Activated naive CD4-positive, alpha-beta T cell treated with anti-CD3 and anti-CD28 coated beads for 36 hours (primary cell): ENCODE measurements at regions not wholly inside any gene's neighbourhood (a gene's known extent, or its start where the extent isn't known, plus 50 kb on each side); places are given as distances from the start of the nearest gene placed in this dataset.

Source experiments
- CTCF ChIA-PET: fragments of 350-600 bp; sonication (Branson Sonifier 250); formaldehyde crosslinking; loops from one replicate; lab custom pipeline; 2021; ENCODE audit warnings: antibody characterized with exemption; lab: Charles Lee
- DNase-seq: peaks from one replicate; pipeline ENCODE4 v3.0.0-alpha.2; 2020
- H3K27ac Mint-ChIP-seq: one replicate; pipeline ENCODE4 v1.8.0; 2021; ENCODE audit warnings: mild to moderate bottlenecking, mixed read lengths
- H3K27me3 Mint-ChIP-seq: one replicate; pipeline ENCODE4 v1.8.0; 2021; ENCODE audit warnings: low read depth, mixed read lengths
- H3K36me3 Mint-ChIP-seq: one replicate; pipeline ENCODE4 v1.8.0; 2021; ENCODE audit warnings: low read depth, mixed read lengths
- H3K4me1 Mint-ChIP-seq: one replicate; pipeline ENCODE4 v1.8.0; 2021; ENCODE audit warnings: low read depth, mixed read lengths
- H3K4me3 Mint-ChIP-seq: one replicate; pipeline ENCODE4 v1.8.0; 2021; ENCODE audit warnings: mild to moderate bottlenecking, moderate library complexity, mixed read lengths
- H3K9me3 Mint-ChIP-seq: one replicate; pipeline ENCODE4 v1.8.0; 2021; ENCODE audit warnings: mixed read lengths
- intact Hi-C: fragments of 100-400 bp; cut with micrococcal nuclease; formaldehyde crosslinking; loops from one replicate; pipeline ENCODE4 v1.15.1; 2023

DNA sequence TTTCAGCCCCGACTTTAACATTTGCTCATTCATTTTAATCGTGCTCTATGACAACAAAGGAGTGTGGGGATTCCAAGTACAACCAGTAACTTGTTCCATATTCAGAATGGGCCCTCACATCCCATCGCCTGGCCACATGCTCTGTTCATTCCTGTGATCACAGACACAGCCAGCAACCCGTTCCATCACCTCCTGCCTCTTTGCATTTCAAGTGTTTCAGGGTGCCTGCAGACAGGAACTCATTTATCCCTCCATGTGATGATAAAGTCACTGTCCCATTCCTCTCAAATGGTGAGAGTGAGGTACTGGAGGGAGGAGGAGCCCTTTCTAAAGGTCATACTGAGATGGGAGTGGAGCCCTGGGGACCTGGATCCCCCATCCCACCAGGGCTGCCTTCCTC lies 571.1 kb downstream of the MAT2B start:
- H3K27ac Mint-ChIP-seq = no peak overlapping the region
- CTCF ChIA-PET = no interaction called here
- intact Hi-C loops = no loop called here

DNA sequence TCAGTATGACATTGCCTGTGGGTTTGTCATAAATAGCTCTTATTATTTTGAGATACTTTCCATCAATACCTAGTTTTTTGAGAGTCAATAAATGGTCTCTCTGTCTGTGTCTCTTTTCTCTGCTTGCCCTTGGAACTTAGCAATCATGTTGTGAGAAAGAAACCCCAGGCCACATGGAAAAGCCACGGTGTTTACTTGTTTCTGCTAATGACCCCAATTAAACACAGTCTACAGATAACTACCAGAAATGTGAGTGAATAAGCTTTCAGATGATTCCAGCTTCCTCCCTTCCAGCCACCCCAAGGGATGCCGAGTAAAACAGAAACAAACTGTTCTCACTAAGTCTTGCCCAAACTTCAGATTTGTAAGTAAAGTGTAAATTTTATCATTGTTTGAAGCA lies 584.9 kb downstream of the MAT2B start:
- no peaks in the 10 kb centered on the region for H3K36me3 Mint-ChIP-seq
- no peak overlapping the region for H3K4me3 Mint-ChIP-seq

More for the DNA sequence above, 571.1 kb downstream of the MAT2B start:
- no peaks in the 10 kb centered on the region for H3K4me1 Mint-ChIP-seq
- H3K9me3 Mint-ChIP-seq = no peaks in the 10 kb centered on the region
- H3K27me3 Mint-ChIP-seq = no peaks in the 10 kb centered on the region
- no peaks in the 10 kb centered on the region for H3K36me3 Mint-ChIP-seq
- no peak overlapping the region for H3K4me3 Mint-ChIP-seq
- DNase-seq = no peak

DNA sequence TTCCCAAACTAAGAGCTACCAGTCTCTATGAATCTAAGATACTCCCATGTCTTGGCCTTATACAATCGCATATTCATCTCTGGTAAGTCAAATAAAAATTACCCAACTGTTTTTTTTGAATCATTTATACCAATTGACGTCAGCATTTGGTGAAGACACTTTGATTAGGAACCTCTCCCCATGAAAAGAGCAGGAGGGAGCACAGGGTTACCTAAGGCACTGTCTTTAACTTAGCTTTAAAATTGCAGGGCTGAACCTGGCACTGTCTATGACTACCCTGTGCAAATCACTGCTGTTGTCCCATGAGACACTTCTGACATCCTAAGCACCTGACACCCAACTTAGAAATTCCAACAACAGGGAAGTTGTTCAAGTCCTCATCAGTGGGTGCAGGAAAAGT lies 586.4 kb downstream of the MAT2B start:
- CTCF ChIA-PET = no interaction called here
- intact Hi-C loops = no loop called here
- no peak for DNase-seq
- Mint-ChIP-seq H3K36me3 (no peaks in the 10 kb centered on the region), H3K9me3 (peaks cover 8% of the 10 kb centered on the region), H3K27ac (no peak overlapping the region), H3K4me3 (no peak overlapping the region), H3K27me3 (no peaks in the 10 kb centered on the region), H3K4me1 (no peaks in the 10 kb centered on the region)

More for the DNA sequence above, 584.9 kb downstream of the MAT2B start:
- DNase-seq = no peak
- intact Hi-C loops = no loop called here
- Mint-ChIP-seq H3K4me1 (no peaks in the 10 kb centered on the region), H3K9me3 (peaks cover 8% of the 10 kb centered on the region), H3K27ac (no peak overlapping the region), H3K27me3 (no peaks in the 10 kb centered on the region)
- CTCF ChIA-PET = no interaction called here

DNA sequence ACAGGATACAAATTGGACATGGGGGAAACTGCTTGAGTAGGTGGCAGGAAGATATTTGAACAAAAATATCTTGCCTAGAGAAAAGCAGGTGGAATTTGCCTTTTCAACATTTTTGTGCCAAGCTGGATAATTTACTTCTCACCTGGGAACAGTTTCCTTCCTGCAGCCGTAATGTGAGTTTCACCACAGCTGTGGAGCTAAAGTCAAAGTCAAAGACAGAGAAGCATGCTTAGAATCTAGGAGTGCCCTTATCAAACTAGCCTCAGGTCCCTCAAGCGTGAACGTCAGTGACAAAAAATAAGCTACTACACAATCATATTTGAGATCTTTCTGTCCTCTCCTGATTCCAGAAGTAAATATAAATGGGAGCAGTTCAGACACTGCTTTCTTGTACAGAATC lies 588.9 kb downstream of the MAT2B start:
- H3K9me3 Mint-ChIP-seq = peaks cover 2% of the 10 kb centered on the region
- CTCF ChIA-PET = no interaction called here
- H3K27ac Mint-ChIP-seq = no peak overlapping the region
- H3K4me3 Mint-ChIP-seq = no peak overlapping the region
- intact Hi-C loops = no loop called here
- H3K36me3 Mint-ChIP-seq = no peaks in the 10 kb centered on the region
- no peaks in the 10 kb centered on the region for H3K4me1 Mint-ChIP-seq
- H3K27me3 Mint-ChIP-seq = no peaks in the 10 kb centered on the region
- DNase-seq = no peak

DNA sequence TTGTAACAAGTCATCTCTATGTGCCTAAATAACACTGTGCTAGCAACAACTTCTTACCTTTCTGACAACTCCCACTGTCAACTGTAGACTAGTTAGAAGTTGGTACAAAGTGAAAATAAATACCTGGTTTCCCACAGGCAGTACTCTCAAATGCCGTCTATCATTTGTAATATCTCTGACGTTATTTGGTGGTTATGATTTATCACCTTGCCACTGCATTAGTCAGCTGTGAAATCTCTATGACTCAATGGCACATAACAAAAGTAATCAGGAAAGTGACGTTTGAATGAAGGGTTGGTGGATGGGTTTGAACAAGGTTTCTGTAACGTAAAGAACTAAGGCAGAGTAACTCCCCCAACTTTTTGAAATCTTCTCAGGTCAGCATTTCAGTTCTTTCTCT lies 592.3 kb downstream of the MAT2B start:
- no peak for DNase-seq
- CTCF ChIA-PET = no interaction called here
- Mint-ChIP-seq H3K36me3 (no peaks in the 10 kb centered on the region), H3K27ac (no peak overlapping the region), H3K4me1 (no peaks in the 10 kb centered on the region), H3K9me3 (no peaks in the 10 kb centered on the region), H3K27me3 (no peaks in the 10 kb centered on the region), H3K4me3 (no peak overlapping the region)
- intact Hi-C loops = no loop called here

DNA sequence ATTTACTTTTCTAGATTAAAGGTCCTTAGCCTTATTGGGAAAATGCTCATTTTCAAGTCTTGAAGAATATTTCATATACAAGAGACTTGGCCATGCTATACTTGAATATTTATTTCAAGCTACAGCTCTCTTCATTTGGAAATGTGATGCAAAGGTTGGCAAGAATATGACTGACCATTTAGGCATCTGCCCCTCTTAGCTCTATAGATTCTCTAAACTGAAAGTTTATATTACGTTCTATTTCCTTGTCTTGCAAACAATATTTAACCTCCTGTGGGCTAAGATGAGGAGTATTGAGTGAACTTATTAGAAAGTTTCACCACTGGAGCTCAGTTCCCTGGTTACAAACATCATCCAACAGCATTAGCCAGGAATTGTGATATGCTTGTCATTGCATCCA lies 593.1 kb downstream of the MAT2B start:
- Mint-ChIP-seq H3K27me3 (no peaks in the 10 kb centered on the region), H3K4me3 (no peak overlapping the region), H3K27ac (no peak overlapping the region), H3K4me1 (no peaks in the 10 kb centered on the region), H3K9me3 (no peaks in the 10 kb centered on the region), H3K36me3 (no peaks in the 10 kb centered on the region)
- intact Hi-C loops = no loop called here
- CTCF ChIA-PET = no interaction called here
- DNase-seq = no peak

DNA sequence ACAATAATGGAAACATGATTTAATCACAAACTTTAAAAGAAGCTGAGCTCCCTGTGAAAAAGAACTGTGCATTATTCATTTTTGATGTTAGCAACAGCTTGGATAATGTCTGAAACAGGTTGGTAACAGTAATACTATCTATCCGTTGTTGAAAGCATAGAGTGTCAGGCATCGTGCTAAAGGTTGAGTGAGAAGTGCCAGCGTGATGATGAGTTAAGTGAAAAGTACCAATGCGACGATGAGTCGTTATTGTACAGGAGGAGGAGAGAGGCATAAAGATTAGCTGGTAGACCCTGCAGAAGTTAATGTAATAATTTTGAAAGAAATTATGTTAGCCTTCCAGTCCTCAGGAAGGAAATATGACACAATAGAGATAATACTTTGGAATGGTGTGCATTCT lies 593.6 kb downstream of the MAT2B start:
- H3K9me3 Mint-ChIP-seq = no peaks in the 10 kb centered on the region
- H3K4me1 Mint-ChIP-seq = no peaks in the 10 kb centered on the region
- H3K4me3 Mint-ChIP-seq = no peak overlapping the region
- H3K36me3 Mint-ChIP-seq = no peaks in the 10 kb centered on the region
- no peaks in the 10 kb centered on the region for H3K27me3 Mint-ChIP-seq
- intact Hi-C loops = no loop called here
- CTCF ChIA-PET = no interaction called here
- no peak for DNase-seq
- H3K27ac Mint-ChIP-seq = no peak overlapping the region

DNA sequence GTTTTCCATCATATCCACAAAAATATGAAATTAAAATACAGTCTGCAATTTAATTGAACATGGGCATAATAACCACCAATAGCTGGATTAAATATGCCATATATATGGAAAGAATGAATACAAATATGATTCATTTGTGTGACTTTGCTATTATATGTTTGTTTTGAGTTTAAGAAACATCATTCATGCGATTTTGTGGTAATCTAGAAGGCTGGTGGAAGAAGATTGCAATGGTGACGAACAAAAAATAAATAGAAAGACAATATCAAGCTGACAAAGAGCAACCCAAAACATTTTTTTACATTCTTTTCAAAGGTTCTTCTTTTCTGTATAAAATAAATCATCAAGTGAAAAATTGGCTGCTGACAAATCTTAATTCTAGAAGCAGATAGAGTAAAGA lies 610.0 kb downstream of the MAT2B start:
- Mint-ChIP-seq H3K36me3 (no peaks in the 10 kb centered on the region), H3K27me3 (no peaks in the 10 kb centered on the region), H3K9me3 (peaks cover 7% of the 10 kb centered on the region), H3K4me1 (no peaks in the 10 kb centered on the region), H3K27ac (no peak overlapping the region), H3K4me3 (no peak overlapping the region)
- intact Hi-C loops = no loop called here
- CTCF ChIA-PET = no interaction called here
- DNase-seq = no peak

DNA sequence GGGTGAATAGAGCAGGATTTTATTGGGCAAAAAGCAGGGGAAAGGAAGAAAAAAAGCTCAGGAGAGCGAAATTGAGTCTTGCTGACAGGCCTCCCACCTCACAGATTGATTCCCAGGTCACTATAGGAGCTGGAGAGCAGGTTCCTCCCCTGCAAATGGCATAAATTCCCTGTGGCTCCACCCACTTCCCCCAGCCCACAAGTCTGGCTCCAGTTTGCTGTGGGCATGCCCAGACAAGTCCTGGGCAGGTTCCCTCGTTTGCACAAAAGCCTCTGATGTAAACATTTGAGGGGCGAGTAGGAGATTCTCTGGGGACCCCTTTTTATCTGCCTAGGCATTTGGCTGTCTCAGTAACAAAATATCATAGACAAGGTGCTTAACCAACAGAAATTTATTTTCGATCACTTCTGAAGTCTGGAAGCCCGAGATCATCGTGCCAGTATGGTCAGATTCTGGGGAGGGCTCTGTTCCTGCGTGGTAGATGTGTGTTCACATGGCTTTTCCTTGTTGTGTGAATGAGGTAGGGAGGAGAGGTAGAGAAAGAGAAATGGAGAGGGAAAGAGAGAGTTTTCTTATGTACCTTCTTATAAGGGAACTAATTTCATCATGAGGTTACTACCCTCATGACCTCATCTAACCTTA lies 614.5 kb downstream of the MAT2B start:
- intact Hi-C loops = no loop called here
- H3K4me1 Mint-ChIP-seq = no peaks in the 10 kb centered on the region
- H3K27ac Mint-ChIP-seq = peak overlapping the region; percentile 28
- no peaks in the 10 kb centered on the region for H3K36me3 Mint-ChIP-seq
- H3K9me3 Mint-ChIP-seq = peaks cover 4% of the 10 kb centered on the region
- CTCF ChIA-PET = no interaction called here
- no peak overlapping the region for H3K4me3 Mint-ChIP-seq
- H3K27me3 Mint-ChIP-seq = no peaks in the 10 kb centered on the region
- peak; percentile 5 for DNase-seq

DNA sequence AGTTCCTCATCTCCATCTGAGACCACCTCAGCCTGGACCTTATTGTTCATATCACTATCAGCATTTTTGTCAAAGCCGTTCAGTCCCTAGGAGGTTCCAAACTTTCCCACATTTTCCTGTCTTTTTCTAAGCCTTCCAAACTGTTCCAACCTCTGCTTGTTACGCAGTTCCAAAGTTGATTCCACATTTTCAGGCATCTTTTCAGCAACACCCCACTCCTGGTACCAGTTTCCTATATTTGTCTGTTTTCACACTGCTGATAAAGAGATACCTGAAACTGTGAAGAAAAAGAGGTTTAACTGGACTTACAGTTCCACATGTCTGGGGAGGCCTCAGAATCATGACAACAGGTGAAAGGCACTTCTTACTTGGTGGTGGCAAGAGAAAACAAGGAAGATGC lies 622.1 kb downstream of the MAT2B start:
- peaks cover 22% of the 10 kb centered on the region for H3K9me3 Mint-ChIP-seq
- DNase-seq = no peak
- no peaks in the 10 kb centered on the region for H3K27me3 Mint-ChIP-seq
- no peak overlapping the region for H3K4me3 Mint-ChIP-seq
- intact Hi-C loops = no loop called here
- CTCF ChIA-PET = no interaction called here
- H3K4me1 Mint-ChIP-seq = no peaks in the 10 kb centered on the region
- peaks cover 2% of the 10 kb centered on the region for H3K36me3 Mint-ChIP-seq
- H3K27ac Mint-ChIP-seq = no peak overlapping the region

DNA sequence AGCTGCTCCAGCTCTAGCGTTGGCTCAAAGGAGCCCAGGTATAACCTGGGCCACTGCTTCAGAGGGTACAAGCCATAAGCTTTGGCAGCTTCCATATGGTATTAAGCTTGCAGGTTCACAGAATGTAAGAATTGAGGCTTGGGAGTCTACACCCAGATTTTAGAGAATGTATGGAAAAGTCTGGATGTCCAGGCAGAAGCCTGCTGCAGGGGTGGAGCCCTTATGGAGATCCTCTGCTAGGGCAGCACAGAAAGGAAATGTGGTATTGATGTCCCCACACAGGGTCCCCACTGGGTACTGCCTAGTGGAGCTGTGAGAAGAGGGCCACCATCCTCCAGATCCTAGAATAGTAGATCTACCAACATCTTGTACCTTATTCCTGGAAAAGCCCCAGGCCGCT lies 626.9 kb downstream of the MAT2B start:
- peaks cover 16% of the 10 kb centered on the region for H3K9me3 Mint-ChIP-seq
- DNase-seq = no peak
- H3K4me1 Mint-ChIP-seq = no peaks in the 10 kb centered on the region
- intact Hi-C loops = no loop called here
- H3K4me3 Mint-ChIP-seq = no peak overlapping the region
- CTCF ChIA-PET = interaction anchor here (0.6 kb wide), 1 partner anchor 153 kb away, joined by 4 read pairs; no protein-coding TSS in a partner anchor
- H3K27me3 Mint-ChIP-seq = no peaks in the 10 kb centered on the region
- H3K27ac Mint-ChIP-seq = no peak overlapping the region
- peaks cover 2% of the 10 kb centered on the region for H3K36me3 Mint-ChIP-seq

DNA sequence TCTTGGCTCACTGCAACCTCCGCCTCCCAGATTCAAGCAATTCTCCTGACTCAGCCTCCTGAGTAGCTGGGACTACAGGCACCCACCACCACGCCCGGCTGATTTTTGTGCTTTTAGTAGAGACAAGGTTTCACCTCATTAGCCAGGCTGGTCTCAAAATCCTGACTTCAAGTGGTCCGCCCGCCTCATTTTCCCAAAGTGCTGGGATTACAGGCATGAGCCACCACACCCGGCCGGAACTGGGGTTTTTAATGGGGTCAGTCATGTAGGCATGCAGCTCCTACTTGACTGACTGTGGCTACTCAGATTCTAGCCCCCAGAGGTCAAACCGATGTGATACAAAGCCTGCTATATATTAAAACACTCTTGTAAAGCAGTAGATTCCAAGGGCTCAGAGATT lies 631.7 kb downstream of the MAT2B start:
- peaks cover 1% of the 10 kb centered on the region for H3K9me3 Mint-ChIP-seq
- H3K4me1 Mint-ChIP-seq = no peaks in the 10 kb centered on the region
- H3K36me3 Mint-ChIP-seq = no peaks in the 10 kb centered on the region
- CTCF ChIA-PET = no interaction called here
- intact Hi-C loops = no loop called here
- DNase-seq = no peak
- H3K27ac Mint-ChIP-seq = no peak overlapping the region
- H3K4me3 Mint-ChIP-seq = no peak overlapping the region
- no peaks in the 10 kb centered on the region for H3K27me3 Mint-ChIP-seq

DNA sequence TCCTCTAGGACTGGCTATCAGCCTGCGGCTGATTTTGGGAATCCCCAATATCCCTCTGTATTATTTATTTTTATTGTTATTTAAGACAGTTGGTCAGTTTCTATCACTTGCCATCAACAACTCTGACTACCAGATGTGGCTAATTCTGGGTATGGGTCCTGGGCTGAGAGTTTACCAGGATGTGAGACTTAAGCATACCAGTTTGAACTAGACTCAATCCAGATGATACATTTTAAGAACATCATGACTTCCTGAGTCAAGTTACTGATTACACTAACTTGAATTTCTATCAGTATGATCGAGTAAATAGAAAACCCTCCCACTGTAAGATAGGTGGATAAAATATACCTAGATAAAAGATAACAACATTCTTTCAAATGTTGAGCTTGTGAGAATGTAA lies 634.0 kb downstream of the MAT2B start:
- Mint-ChIP-seq H3K4me1 (no peaks in the 10 kb centered on the region), H3K27me3 (no peaks in the 10 kb centered on the region), H3K9me3 (peaks cover 1% of the 10 kb centered on the region), H3K27ac (no peak overlapping the region), H3K4me3 (no peak overlapping the region), H3K36me3 (no peaks in the 10 kb centered on the region)
- no peak for DNase-seq
- CTCF ChIA-PET = no interaction called here
- intact Hi-C loops = no loop called here
